G401 (cell line): ENCODE measurements at regions not wholly inside any gene's neighbourhood (a gene's known extent, or its start where the extent isn't known, plus 50 kb on each side); places are given as distances from the start of the nearest gene placed in this dataset.

ENCODE experiments used
- DNase-seq: peaks from one replicate; pipeline ENCODE4 v3.0.0-alpha.2; 2015; ENCODE audit warnings: low spot score
- in situ Hi-C: cut with HindIII; loops from 2 replicates; pipeline ENCODE4 v1.10.0; 2016; ENCODE audit warnings: low sequenced_read_pairs, mixed read lengths

GRCh38 chr1:105700723-105701122, 1355.8 kb upstream of the PRMT6 start:
- DNase-seq: no peak
- in situ Hi-C loops: no loop called here

DNA sequence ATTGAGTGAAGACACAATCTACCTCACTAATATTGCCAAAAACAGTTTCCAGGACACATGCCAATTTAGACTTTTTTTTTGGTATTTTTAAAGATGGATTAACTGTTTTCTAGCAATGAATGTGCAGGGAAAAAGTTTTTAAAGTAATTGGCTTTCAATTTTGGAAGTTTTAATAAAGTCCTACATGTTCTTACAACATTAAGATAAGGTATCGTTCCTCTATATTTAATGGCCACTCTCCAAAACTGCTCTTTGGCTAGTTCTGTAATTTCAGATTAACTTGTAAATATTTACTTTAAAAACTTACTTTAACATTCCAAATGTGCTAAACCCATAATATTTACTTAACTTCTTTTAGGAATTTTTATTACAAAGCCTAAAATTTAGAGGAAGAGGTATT, 1332.2 kb upstream of the PRMT6 start:
- DNase-seq: no peak
- in situ Hi-C loops: no loop called here

DNA sequence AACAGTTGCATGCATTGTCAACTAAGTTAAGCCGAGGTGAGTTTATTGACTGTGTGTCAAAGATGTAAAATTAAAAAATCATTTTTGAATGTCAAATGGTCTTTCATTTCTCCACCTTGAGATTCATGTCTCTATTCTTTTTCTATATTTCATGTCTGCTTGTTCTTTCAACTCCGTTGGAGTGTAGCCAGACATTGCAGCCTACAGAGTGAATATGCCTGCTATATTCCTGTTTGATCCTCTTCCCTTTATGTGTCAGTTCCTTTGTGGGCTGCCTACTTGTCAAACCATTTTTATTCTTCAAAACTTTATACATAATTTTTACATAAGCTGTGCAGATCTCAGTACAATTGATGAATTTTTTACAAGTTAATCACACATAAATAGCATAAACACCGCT, 1325.8 kb upstream of the PRMT6 start:
- in situ Hi-C loops: no loop called here
- DNase-seq: no peak

- no peak for DNase-seq
- in situ Hi-C loops: no loop called here
These were observed 1320.1 kb upstream of the PRMT6 start for GRCh38 chr1:105736349-105736748.

- DNase-seq: no peak
- in situ Hi-C loops: no loop called here
These were observed 1276.7 kb upstream of the PRMT6 start for GRCh38 chr1:105779727-105780126.

- in situ Hi-C loops: no loop called here
- DNase-seq: no peak
These were observed 1271.5 kb upstream of the PRMT6 start for GRCh38 chr1:105785021-105785420.

- peak; percentile 26 for DNase-seq
- in situ Hi-C loops: no loop called here
These were observed 1262.8 kb upstream of the PRMT6 start for GRCh38 chr1:105793536-105794146.

DNA sequence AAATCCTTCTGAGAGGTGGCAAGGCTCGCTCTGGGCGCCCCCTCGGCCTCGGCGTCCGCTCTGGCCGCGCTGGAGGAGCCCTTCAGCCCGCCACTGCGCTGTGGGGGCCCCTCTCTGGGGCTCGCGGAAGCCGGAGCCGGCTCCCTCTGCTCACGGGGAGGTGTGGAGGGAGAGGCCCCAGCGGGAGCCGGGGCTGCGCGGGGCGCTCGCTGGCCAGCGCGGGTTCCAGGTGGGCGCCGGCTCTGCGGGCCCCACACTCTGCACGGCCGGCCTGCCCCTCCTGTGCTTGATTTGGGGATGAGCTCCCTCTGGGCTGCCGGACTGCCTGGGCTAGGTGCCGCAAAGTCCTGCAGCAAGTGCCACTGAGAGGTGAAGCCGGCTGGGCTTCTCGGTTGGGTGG, 1260.7 kb upstream of the PRMT6 start:
- in situ Hi-C loops: no loop called here
- DNase-seq: no peak

GRCh38 chr1:105830571-105831146, 1225.8 kb upstream of the PRMT6 start:
- in situ Hi-C loops: no loop called here
- DNase-seq: no peak

GRCh38 chr1:105838071-105838470, 1218.4 kb upstream of the PRMT6 start:
- in situ Hi-C loops: no loop called here
- DNase-seq: no peak

GRCh38 chr1:105865546-105865945, 1190.9 kb upstream of the PRMT6 start:
- in situ Hi-C loops: no loop called here

GRCh38 chr1:105872817-105873216, 1183.7 kb upstream of the PRMT6 start:
- no peak for DNase-seq
- in situ Hi-C loops: no loop called here

More at GRCh38 chr1:105865546-105865945, 1190.9 kb upstream of the PRMT6 start:
- DNase-seq: no peak

GRCh38 chr1:105874621-105875020, 1181.9 kb upstream of the PRMT6 start:
- in situ Hi-C loops: no loop called here
- DNase-seq: no peak

DNA sequence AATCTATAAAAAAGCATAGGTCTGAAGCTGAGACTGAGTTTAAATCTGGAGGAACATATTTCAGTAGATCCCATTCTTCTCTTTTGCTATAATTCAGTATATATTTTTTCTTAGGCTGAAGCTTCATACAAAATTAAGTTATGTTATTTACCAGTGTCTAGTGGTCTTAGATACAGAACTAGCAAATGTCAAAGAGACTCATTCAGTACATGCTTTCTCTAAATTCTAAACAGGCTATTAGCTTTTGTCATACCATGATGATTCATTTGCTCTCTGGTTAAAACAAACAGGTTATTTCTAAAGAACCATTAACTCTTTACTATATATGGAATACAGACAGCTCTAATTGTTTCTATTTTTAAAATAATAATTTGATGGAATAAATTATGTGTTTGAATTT, 1170.2 kb upstream of the PRMT6 start:
- in situ Hi-C loops: no loop called here
- no peak for DNase-seq

DNA sequence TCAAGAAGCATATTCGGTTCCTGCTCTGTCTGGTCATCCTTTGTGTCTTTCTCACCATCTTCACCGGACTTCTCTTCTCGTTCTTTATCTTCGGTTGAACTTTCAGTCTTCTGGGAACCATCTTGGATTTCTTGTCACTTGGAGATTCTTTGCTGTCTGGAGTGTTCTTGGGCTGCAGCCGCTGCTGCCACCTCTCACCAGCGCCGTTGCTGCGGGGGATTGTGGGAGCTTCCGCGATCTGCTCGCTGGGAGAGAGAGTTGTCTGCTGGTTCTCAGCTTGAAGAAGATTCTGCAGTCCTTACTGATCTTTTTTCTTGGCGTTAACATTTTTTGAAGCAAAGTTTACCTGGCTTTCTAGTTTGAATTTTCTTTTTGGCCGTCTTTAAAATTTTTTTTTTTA, 1165.2 kb upstream of the PRMT6 start:
- in situ Hi-C loops: no loop called here
- no peak for DNase-seq

DNA sequence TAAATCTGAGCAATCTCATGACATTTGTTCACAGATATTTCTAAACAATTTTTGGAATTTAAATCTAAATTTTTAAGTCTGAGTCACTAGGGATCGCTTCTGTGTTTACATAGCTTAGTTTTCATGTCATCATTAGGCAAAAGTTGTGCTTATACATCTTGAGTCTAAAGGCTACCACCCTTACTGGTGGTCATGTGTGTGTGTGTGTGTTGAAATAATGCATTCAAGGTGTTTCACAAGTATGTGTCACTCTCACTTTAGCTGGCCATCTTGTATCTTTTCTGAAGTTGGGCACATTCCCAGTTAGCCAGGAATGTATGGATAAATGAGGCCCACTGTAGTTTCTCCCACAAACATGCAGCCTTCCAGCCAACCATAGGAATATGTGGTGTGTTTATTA, 1162.5 kb upstream of the PRMT6 start:
- in situ Hi-C loops: no loop called here

DNA sequence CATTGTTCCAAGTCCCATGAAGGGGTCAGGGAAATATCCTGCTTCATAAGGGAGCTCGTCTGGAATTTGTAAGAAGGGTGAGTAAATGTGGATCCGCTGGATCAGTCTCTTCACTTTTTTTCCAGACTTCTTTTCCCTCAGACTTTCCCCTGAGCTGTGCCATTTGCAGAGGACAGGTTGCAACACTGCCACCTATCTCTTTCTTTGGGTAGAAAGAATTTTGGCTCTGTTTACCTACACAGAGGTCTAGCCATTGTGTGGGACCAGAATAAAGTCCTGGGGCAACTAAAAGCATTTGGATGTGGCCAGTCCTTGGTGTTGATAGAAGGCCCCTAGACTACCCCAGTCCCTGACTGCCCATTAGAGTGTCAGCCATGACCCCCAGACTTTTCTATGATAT, 1146.7 kb upstream of the PRMT6 start:
- no peak for DNase-seq
- in situ Hi-C loops: no loop called here

More for the DNA sequence above, 1162.5 kb upstream of the PRMT6 start:
- no peak for DNase-seq

DNA sequence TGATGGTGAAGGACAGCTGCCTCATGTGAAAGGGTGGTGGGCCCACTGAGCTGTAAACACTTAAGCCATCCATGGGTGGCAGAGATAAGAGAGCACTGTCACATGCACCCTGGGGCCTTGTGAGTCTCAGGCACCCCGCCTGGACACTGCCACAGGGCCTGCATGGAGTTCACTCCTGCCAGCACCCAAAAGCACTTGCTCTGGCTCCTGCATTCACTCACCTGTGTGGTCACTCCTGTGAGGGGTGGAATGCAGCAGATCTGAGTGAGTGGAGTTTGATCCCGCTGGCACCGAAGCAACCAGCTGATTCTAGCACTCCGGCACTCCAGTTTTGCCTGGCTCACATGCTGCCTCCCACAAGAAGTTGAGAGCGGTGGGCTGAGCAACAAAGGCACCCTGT, 1142.1 kb upstream of the PRMT6 start:
- no peak for DNase-seq
- in situ Hi-C loops: no loop called here

- in situ Hi-C loops: no loop called here
- DNase-seq: no peak
These were observed 1121.7 kb upstream of the PRMT6 start for GRCh38 chr1:105934806-105935205.

DNA sequence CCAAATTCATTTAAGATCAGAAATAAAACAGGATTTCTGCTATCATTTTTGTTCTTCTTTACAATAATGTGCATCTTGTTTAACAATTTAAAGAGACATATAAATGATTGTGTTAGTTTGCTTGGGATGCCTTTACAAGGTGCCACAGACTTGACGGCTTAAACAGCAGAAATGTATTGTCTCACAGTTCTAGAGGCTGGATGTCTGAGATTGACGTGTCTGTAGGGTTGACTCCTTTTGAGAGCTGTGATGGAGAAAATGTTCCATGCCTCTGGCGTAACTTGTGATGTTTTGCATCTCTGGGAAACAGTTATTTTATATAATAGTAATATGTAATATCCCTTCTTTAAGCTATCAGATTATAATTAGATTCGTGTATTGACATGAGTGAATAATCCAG, 1091.6 kb upstream of the PRMT6 start:
- in situ Hi-C loops: no loop called here
- no peak for DNase-seq

DNA sequence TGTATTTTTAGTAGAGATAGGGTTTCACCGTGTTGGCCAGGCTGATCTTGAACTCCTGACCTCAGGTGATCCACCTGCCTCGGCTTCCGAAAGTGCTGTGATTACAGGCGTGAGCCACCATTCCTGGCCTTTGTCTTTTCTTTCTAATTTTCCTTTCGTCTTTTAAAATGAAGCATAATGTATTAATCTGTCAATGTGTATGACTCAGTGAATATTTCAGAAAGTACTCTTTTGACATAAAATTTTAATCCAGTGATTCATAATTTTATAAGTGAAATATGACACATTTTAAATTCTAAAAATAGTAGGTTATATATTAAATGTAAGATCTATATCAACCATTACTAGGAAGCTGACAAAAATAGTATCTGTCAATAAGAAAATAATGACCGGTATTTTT, 1059.0 kb upstream of the PRMT6 start:
- DNase-seq: no peak
- in situ Hi-C loops: no loop called here
